GM21737 (cell line): ENCODE measurements at regions not wholly inside any gene's neighbourhood (a gene's known extent, or its start where the extent isn't known, plus 50 kb on each side); places are given as distances from the start of the nearest gene placed in this dataset.
"Not testable (repeated sequence)": the region's sequence is repeated elsewhere in the genome, so short reads cannot be mapped to it uniquely, and the experiment has no call there.

ENCODE experiments used
- ATAC-seq: cut with Tn5 transposase; IDR thresholded peaks from one replicate; pipeline ENCODE4 v1.9.1; 2021; ENCODE audit warnings: mild to moderate bottlenecking, moderate library complexity; ENCODE audit not compliant: unreplicated experiment

DNA sequence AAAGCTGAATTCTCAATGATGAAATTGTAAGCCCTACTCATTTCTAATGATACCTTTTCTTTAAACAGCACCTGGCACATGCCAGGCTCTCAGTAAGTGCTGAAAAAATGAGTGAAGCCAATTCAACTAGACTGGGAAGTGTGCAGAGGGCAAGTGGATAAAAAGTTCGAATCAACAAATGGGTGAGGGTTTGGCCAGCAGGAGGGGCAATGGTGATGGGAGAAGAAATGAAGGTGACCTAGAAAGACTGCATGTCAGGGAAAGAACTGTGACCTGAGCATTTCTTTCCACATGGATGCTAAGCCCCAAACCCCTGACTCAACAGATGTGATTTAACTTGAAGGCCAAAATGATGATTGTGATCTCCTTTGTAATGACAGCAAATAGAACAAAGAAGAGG, 54.6 kb downstream of the DKK1 start:
- no peak for ATAC-seq

DNA sequence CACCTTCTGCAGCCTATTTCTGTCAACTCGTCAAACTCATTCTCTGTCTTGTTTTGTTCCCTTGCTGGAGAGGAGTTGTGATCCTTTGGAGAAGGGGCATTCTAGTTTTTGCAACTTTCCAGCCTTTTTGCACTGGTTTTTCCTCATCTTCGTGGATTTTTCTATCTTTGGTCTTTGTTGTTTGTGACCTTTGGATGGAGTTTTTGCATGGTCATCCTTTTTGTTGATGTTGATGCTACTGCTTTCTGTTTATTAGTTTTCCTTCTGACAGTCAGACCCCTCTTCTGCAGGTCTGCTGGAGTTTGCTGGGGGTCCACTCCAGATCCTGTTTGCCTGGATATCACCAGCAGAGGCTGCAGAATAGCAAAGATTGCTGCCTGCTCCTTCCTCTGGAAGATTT, 60.1 kb downstream of the DKK1 start:
- not testable (repeated sequence) for ATAC-seq

DNA sequence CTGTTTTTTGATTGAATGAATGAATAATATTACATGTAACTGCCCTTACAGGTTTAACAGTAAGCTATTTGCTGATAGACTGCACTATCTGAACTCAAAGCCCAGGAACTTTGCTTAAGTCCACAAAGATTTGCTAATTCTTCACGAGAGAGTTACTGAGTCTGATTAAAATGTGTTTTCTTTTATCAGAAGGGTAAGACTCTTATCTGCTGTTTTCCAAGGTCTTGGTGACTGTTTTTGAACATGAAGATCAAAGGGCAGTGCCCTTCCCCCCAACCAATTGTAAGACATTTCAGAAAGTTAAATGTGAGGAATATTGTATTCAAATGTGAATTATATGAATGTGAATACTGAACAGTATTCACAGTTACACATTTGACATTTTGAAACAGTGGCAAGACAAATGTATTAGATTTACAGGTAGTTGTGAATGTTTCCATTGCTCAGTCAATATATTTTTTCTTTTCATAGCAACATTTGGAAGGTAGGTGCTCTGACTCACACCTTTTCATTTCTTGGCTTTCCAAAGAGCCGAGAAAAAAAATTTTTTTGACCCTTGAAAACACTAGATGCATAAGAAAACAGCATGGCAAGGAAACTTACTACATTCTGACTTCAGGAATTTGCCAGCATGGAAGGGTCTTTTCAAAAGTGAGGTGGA, 62.7 kb downstream of the DKK1 start:
- no peak for ATAC-seq

DNA sequence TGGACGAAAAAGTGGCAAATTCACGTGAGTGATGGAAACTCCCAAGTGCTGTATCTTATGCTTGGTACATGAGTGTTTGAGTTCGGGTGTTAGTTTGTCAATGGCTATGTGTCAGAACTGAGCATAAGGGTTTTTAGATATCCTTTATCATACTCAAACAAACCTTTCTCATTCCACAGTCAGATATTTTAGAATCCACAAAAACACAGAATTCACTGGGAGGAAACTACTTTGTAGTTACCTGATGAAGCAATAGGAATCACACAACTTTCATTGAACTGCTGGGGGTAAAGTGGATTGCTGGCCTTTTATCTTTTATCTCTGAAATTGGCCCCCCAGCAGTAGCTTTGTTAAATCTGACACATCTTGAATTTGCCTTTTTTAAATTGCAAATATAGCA, 64.0 kb downstream of the DKK1 start:
- no peak for ATAC-seq

DNA sequence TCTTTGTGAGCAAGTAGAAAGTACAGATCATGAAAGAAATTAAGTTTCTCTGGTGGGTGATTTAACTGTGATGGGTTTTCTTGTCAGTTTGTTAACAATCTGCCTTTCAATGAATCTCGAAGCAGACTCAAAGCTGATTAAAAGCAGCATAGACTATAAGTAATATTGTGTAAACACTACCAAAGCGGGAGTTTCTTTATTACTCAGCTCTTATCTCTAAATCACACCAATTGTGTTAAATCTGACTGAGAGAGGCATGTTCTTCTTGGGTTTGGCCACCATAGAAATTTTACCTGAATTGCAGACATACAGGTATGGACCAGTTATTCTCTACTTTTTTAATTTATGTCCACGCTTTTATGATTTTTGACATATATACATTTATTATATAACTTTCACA, 65.2 kb downstream of the DKK1 start:
- ATAC-seq = no peak

DNA sequence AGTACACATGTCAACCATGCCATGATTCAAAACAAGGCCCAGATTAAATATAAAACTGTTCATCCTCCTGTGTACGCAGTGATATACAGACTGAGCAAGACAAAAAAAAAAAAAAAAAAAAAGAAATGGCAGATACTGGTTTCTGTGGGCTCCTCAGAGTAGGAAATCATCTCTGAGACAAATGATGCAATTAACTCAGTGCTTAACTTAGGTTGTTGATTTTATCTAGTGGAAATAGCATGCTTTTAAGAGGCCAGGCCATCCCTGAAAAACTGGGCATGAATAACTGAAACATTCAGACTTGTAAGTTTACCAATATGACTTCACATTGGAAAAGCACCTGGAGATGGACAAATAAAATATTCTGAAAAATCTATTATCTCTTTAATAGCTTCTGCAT, 69.0 kb downstream of the DKK1 start:
- no peak for ATAC-seq

DNA sequence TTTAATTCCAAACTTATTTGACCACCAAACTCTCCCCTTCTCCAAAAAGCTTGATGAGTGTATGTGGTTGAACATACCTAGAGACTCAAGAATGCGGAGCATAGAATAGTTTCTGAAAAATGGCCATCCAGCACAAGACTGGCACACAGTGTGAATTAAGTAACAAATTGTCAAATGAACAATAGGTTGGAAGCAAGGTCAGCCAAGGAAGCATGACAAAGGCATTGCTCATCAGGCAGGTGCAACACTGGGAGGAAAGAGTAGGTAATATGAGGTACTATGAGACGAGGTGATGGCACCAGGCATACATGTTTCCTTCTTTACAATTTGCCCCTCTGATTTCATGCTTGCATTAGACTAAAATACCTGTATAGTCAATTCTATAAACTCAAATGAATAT, 73.7 kb downstream of the DKK1 start:
- ATAC-seq = no peak

DNA sequence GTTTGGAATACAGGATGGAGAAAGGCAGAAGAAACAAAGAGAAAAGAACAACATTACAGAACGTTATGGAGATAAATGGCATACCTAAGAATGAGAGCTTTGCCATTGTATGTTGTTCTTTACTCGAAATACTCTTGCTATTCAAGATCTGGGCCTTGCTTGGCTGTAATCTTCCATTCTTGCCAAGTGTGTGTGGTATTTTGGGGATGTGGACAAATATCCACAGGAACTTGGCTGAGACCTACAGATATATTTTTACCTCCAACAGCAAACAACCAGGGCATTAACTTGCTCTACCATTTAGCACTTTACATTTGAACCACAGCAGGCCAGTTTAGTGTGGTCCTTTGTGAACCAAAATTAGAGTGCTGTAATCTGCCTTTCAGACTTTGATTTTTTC, 76.3 kb downstream of the DKK1 start:
- ATAC-seq = no peak

DNA sequence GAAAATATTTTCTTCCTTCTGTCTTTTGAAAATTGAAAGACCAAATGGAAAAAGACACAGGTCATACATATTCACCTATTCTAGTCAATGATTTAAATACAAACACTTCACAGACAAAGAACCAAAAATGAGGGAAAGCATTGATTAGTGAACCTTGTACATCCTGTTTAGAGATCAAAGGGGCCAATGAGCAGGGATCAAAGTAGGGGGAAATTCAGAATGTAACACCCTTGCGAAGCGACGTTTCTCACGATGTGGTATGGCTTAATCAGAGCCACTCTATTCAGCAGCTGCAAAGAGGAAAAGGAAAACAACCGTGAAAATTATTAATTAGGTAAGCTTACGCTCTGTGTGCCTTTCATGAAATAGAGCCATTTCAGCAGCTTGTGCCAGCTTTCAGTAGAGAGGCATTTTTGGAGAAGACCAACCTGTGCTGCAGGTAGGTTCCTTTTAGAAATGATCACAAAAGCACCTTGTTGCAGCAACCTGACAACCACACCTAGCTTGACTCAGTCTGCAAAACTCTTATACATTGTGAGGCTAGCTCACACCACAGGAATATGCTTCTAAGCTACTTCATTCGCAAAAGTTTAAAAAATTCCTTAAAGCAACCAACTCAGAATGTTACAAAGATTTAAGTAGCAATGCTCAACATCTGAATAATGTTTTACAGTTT, 78.0 kb downstream of the DKK1 start:
- no peak for ATAC-seq

DNA sequence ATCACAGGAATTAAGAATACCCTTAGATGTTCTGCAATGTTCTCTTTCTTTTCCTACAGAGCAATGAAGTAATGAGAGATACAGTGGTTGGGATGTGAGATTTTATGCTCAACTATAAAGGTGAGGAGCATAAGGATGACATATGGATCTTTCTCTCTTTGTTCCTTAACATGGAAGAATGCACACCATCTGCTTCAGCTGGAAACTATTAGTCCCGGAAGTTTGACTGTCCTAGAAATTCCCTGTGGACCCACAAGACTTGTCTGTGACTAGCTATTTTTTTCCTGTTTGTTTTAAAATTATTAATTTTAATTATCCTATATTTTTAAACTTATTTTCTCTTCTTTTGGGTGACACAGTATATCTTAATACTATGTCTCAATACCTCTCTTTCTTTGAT, 80.2 kb downstream of the DKK1 start:
- no peak for ATAC-seq

DNA sequence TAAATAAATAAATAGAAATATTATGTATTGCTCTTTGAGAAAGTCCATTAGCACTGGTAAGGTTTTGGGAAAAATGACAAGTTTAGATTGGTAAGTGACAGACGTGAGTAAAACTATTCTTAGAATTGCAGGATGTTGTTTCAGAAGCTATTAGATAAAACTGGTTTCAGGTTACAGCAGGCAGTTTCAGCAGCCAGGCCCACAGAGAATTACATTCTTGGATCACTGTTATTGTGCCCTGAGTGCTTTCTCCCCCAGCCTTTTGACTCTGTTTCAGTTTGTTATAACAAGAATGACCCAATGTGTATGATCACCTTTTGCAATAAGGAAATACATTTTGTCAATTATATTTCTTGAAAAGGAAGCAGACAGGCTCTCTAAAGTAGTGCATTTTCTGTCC, 86.5 kb downstream of the DKK1 start:
- no peak for ATAC-seq

DNA sequence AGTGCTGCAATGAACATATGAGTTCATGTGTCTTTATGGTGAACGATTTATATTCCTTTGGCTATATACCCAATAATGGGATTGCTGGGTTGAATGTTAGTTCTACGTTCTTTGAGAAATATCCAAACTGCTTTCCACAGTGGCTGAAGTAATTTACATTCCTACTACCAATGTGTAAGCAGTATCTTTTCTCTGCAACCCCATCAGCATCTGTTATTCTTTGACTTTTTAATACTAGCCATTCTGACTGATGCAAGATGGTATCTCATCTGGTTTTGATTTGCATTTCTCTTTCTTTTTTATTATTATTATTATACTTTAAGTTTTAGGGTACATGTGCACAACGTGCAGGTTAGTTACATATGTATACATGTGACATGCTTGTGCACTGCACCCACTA, 89.7 kb downstream of the DKK1 start:
- ATAC-seq = not testable (repeated sequence)

DNA sequence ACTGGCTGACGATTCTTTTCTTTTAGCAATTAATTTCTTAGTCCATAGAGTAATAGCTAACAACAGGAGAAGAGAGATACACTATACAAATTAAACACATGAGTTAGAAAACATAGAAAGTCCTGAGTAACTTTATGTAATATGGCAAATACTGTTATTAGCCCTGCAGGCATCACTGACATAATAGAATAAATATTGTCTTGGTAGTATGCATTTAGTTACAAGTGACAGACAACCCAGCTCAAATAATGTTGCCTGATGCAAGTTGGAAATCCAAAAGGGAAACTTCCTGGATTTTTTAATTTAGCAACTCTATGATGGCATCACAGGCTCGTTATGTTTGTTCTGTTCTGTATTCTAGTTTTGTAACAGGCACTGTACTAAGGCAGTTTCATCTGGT, 95.1 kb downstream of the DKK1 start:
- no peak for ATAC-seq

DNA sequence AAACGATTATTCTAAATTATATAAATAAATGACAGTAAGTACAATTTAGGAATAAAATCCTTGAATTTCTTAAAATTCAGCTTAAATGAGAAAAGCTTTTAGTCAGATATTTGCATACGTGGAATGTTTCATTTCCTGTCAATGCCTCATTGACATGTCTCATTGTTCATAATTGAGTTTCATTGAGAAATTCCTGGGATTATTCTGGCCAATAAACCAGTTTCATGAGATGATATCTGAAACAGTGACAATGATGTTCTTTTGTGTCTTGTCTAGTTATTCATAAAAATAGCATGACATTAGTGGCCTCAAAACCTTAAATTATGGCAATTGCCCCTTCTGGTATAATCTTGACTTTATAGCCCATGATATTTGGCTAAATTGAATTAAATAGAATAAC, 95.8 kb downstream of the DKK1 start:
- ATAC-seq = no peak

DNA sequence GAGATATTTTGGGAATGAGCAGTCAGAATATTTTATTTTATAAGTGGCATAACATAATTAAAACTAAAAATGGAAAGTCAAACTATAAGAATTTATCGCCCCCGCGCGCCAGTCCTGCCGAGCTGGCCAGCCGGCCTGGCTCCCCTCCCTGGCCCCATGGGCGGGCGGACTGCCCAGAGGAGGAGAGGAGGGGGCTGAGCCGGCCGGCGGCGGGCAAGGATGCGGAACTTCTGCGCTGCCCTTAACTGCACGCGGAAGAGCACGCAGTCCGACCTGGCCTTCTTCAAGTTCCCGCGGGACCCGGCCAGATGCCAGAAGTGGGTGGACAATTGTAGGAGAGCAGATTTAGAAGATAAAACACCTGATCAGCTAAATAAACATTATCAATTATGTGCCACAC, 96.8 kb downstream of the DKK1 start:
- no peak for ATAC-seq

DNA sequence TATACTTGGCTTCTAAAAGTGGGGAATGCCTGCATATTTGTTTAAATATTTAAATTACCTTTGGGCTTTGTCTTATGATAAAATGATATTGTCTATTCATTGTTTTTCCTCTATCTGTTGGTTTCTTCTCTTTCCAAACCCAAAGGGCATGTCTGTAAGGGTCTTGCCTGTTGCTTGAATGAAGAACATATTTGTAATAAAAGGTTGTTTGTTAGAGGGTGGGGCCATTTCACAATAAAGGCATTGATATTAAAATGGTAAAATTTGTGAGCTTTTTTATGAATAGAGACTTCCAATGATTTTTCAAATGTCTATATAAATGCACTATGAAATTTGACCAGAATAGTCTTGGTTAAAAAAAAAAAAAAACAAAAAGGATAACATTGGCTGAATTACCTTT, 105.2 kb downstream of the DKK1 start:
- no peak for ATAC-seq

DNA sequence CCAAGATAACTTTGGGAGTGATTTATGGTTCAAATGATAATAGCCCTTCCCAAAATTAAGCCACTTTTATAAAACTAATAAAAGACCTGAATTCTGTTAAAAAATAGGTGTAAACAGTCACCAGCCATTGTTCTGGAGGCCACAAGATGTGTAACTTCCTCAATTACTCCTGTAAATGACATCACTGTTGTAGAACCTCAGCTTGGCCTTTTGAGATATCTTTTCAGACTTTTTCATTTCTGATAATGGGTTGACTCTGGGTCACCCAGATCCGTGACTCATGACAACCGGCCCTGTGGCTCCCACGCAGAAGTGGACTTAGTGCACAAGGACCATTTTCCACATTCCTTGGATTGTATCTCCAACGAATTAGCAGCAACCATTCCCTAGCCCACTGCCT, 106.6 kb downstream of the DKK1 start:
- no peak for ATAC-seq

DNA sequence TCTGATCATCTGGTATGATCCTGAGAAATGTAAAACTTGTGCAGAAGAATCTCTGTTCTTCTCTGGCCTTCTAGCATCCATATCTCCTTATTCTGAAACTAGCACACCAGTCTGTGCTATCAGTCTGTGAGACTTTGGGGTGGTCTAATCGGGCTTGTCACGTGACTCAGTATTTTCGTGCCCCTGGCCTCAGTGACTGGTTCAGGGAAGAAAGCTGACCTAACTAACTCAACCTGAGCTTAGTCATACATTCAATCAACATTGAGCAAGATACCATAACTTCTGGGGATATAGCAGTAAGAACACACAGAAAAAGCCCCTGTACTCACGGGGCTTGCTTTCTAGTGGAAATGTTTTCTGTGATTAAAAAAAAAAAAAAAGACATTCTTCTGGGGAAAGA, 109.3 kb downstream of the DKK1 start:
- ATAC-seq = no peak

DNA sequence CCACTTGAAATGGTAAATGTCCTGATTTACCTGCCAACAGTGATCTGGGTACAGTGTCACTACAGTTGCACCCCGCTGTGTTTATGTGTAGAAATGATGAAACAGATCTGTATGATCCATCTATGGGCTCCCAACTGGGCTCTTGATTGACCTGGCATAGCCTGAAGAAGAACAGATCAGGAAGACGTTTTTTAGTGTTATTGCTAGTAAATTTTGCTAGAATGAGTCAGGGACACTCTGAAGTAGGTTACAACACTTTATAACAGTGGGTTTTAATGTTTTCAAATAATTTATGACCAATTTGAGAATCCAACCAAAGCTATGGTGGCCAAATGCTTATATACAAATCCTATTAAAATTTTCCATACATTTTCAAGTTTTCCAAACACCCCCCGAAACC, 110.3 kb downstream of the DKK1 start:
- no peak for ATAC-seq

DNA sequence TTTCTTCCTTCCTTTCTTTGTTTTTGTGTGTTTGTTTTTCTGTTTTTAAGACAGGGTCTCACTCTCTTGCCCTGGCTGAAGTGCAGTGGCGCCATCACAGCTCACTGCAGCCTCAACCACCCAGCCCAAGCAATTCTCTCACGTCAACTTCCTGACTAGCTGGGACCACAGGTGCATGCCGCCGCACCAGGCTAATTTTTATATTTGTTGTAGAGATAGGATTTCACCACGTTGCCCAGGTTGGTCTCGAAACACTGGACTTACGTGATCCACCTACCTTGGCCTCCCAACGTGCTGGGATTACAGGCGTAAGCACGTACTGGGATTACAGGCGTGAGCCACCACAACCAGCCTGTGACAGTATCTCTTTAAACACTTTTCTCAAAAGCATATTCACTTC, 120.7 kb downstream of the DKK1 start:
- ATAC-seq = no peak

DNA sequence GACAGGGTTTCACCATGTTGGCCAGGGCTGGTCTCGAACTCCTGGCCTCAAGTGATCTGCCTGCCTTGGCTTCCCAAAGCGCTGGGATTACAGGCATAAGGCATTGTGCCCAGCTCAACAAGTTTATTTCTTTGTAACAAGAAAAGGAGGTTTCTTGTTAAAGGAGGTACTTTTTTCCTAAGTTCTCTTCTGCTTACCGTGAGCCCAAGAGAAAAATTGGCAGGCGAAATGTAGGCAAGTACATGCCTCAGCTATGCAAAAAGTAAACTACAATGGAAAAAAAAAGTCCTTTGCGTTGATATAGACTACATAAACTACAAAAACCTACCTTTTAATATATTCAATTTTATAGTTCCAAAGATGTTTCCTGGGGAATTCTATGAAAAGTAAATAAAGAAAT, 122.6 kb downstream of the DKK1 start:
- ATAC-seq = no peak

DNA sequence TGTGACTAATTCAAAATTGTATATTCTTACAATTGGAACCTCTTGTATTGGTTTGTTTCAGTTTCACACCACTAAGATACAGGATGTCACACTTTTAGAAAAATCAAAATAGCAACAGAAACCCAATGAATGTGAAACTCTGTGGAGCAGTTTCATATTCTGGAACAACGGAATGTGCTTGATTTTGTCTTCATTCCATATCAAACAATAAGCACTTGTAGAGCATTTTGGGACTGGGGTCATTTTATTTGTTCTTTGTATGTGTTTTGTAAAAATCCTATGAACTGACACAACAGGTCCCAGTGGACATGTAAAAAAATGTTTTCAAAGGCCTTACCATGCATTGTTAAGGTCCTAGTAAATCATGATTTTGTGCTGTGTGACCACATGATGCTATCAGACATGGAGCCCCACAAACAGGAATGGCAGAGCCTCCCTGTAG, 123.1 kb downstream of the DKK1 start:
- peak; percentile 91 for ATAC-seq

DNA sequence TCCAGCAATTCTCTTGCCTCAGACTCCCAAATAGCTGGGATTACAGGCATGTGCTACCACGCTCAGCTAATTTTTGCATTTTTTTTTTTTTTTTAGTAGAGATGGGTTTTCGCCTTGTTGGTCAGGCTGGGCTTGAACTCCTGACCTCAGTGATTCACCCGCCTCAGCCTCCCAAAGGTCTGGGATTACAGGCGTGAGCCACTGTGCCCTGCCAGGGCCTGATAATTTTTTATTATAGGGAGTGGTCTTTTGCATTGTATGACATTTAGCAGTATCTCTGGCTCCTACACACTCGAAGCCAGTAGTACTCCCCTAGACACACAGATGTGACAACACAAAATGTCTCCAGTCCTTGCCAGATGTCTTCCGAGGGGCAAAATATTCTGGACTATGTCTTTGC, 124.0 kb downstream of the DKK1 start:
- no peak for ATAC-seq
